Esophagus muscularis mucosa (tissue), 4 donors: ENCODE measurements at regions not wholly inside any gene's neighbourhood (a gene's known extent, or its start where the extent isn't known, plus 50 kb on each side); places are given as distances from the start of the nearest gene placed in this dataset.

Source experiments
- DNase-seq: peaks from one replicate; pipeline ENCODE4 v3.0.0-alpha.2; 2017; ENCODE audit errors: extremely low spot score
- H3K27ac ChIP-seq, 4 donors: fragments of 200-600 bp; sonication (generic); replicated peaks in 1 of 4; 1 replicate in 3 of 4; 2 replicates in 1 of 4; pipeline ENCODE4 v1.5.1; 2016 to 2019; ENCODE audit warnings: mild to moderate bottlenecking in 1 of 4
- H3K27me3 ChIP-seq, 4 donors: fragments of 200-600 bp; sonication (generic); one replicate each; pipeline versions ENCODE4 v1.5.1 to v1.6.0; 2016 to 2019
- H3K36me3 ChIP-seq, 4 donors: fragments of 200-600 bp; sonication (generic); one replicate each; pipeline ENCODE4 v1.5.1; 2016 to 2019
- H3K4me1 ChIP-seq, 4 donors: fragments of 200-600 bp; sonication (generic); one replicate each; pipeline ENCODE4 v1.5.1; 2016 to 2019
- H3K4me3 ChIP-seq, 4 donors: fragments of 200-600 bp; sonication (generic); 1 replicate in 2 of 4; 2 replicates in 2 of 4; pipeline ENCODE4 v1.5.1; 2016 to 2019; ENCODE audit warnings: mild to moderate bottlenecking in 4 of 4, moderate library complexity in 1 of 4
- H3K9me3 ChIP-seq, 4 donors: fragments of 200-600 bp; sonication (generic); 1 replicate in 3 of 4; 2 replicates in 1 of 4; pipeline ENCODE4 v1.5.1; 2016 to 2019
- CTCF ChIP-seq, 3 experiments: fragments of 200-600 bp in 2 of 3; fragments of 450-650 bp in 1 of 3; sonication (generic) in 2 of 3; IDR thresholded peaks; one replicate each; pipeline ENCODE4 v1.5.1; 2017 to 2019; ENCODE audit warnings: antibody characterized with exemption in 3 of 3, mild to moderate bottlenecking in 2 of 3, moderate library complexity in 1 of 3
- EP300 ChIP-seq: sonication (generic); formaldehyde crosslinking; IDR thresholded peaks from one replicate; pipeline ENCODE4 v1.6.1; 2017; ENCODE audit warnings: antibody characterized with exemption
- POLR2A ChIP-seq: fragments of 450-650 bp; IDR thresholded peaks from one replicate; pipeline ENCODE4 v1.6.1; 2017; ENCODE audit warnings: antibody characterized with exemption, moderate library complexity, mild to moderate bottlenecking, low read depth
- POLR2AphosphoS5 ChIP-seq, 2 donors: sonication (generic); formaldehyde crosslinking; IDR thresholded peaks; one replicate each; pipeline ENCODE4 v1.6.1; 2017; ENCODE audit warnings: antibody characterized with exemption in 2 of 2
- WGBS: methylation state at CpG from one replicate; pipeline ENCODE4 v1.1.5; 2018; 5-methylcytosine and 5-hydroxymethylcytosine counted together
- intact Hi-C: fragments of 100-400 bp; cut with DNase I; formaldehyde crosslinking; loops from one replicate; pipeline ENCODE4 v1.15.1; 2023

GRCh38 chr5:63687854-63688516 lies 274.3 kb downstream of the HTR1A start:
- Histone ChIP-seq H3K36me3 (no peaks in the 10 kb centered on the region), H3K27ac (no peak overlapping the region), H3K4me3 (no peak overlapping the region), H3K27me3 (no peaks in the 10 kb centered on the region), H3K9me3 (no peaks in the 10 kb centered on the region), H3K4me1 (no peaks in the 10 kb centered on the region)
- WGBS: 73% methylated on average over 6 of the region's 6 CpGs
- no peak for DNase-seq
- intact Hi-C loops: no loop called here
- TF ChIP-seq POLR2AphosphoS5 (IDR thresholded peaks at IDR 0.05): no peak
- TF ChIP-seq EP300: no peak
- no peak for TF ChIP-seq POLR2A
- no peak for TF ChIP-seq CTCF (IDR thresholded peaks at IDR 0.05)

GRCh38 chr5:63686938-63687337 lies 275.3 kb downstream of the HTR1A start:
- Histone ChIP-seq H3K36me3 (no peaks in the 10 kb centered on the region), H3K4me3 (no peak overlapping the region), H3K27ac (no peak overlapping the region), H3K27me3 (no peaks in the 10 kb centered on the region), H3K4me1 (no peaks in the 10 kb centered on the region), H3K9me3 (no peaks in the 10 kb centered on the region)
- intact Hi-C loops: no loop called here
- 60% methylated on average over 5 of the region's 5 CpGs for WGBS
- no peak for TF ChIP-seq POLR2AphosphoS5 (IDR thresholded peaks at IDR 0.05)
- no peak for TF ChIP-seq CTCF (IDR thresholded peaks at IDR 0.05)
- no peak for TF ChIP-seq EP300
- no peak for TF ChIP-seq POLR2A
- no peak for DNase-seq

- Histone ChIP-seq H3K9me3 (no peaks in the 10 kb centered on the region), H3K36me3 (no peaks in the 10 kb centered on the region), H3K4me1 (no peaks in the 10 kb centered on the region), H3K27me3 (no peaks in the 10 kb centered on the region), H3K4me3 (no peak overlapping the region), H3K27ac (no peak overlapping the region)
- 38% methylated on average over 2 of the region's 2 CpGs for WGBS
- intact Hi-C loops: no loop called here
- DNase-seq: no peak
- no peak for TF ChIP-seq POLR2AphosphoS5 (IDR thresholded peaks at IDR 0.05)
- no peak for TF ChIP-seq EP300
- TF ChIP-seq POLR2A: no peak
- no peak for TF ChIP-seq CTCF (IDR thresholded peaks at IDR 0.05)
Observed at GRCh38 chr5:63686181-63686580, 276.1 kb downstream of the HTR1A start.

GRCh38 chr5:63685454-63685853 lies 276.8 kb downstream of the HTR1A start:
- no peaks in the 10 kb centered on the region for H3K9me3 ChIP-seq
- H3K36me3 ChIP-seq: no peaks in the 10 kb centered on the region
- TF ChIP-seq POLR2A (no peak), CTCF (IDR thresholded peaks at IDR 0.05) (no peak), POLR2AphosphoS5 (IDR thresholded peaks at IDR 0.05) (no peak), EP300 (no peak)
- H3K27me3 ChIP-seq: no peaks in the 10 kb centered on the region
- H3K27ac ChIP-seq: no peak overlapping the region
- intact Hi-C loops: no loop called here
- no peak overlapping the region for H3K4me3 ChIP-seq
- no peaks in the 10 kb centered on the region for H3K4me1 ChIP-seq
- DNase-seq: no peak

GRCh38 chr5:63674881-63675280 lies 287.4 kb downstream of the HTR1A start:
- TF ChIP-seq EP300: no peak
- no peak for TF ChIP-seq POLR2A
- no peak for TF ChIP-seq CTCF (IDR thresholded peaks at IDR 0.05)
- no peak for TF ChIP-seq POLR2AphosphoS5 (IDR thresholded peaks at IDR 0.05)
- Histone ChIP-seq H3K27me3 (no peaks in the 10 kb centered on the region), H3K4me1 (no peaks in the 10 kb centered on the region), H3K27ac (no peak overlapping the region), H3K4me3 (no peak overlapping the region), H3K36me3 (no peaks in the 10 kb centered on the region), H3K9me3 (no peaks in the 10 kb centered on the region)
- intact Hi-C loops: no loop called here
- WGBS: 78% methylated on average over 3 of the region's 3 CpGs
- no peak for DNase-seq
